VCaP (cell line): ENCODE measurements at regions not wholly inside any gene's neighbourhood (a gene's known extent, or its start where the extent isn't known, plus 50 kb on each side); places are given as distances from the start of the nearest gene placed in this dataset.

Experiments
- H3K27ac ChIP-seq: fragments of 450-650 bp; 2 replicates; pipeline ENCODE4 v1.5.1; 2017
- TF ChIP-seq, protein P1 (sequence below): fragments of 450-650 bp; conservative IDR thresholded peaks from 2 replicates; pipeline ENCODE4 v1.5.1; 2017; ENCODE audit warnings: mild to moderate bottlenecking, moderate library complexity

DNA sequence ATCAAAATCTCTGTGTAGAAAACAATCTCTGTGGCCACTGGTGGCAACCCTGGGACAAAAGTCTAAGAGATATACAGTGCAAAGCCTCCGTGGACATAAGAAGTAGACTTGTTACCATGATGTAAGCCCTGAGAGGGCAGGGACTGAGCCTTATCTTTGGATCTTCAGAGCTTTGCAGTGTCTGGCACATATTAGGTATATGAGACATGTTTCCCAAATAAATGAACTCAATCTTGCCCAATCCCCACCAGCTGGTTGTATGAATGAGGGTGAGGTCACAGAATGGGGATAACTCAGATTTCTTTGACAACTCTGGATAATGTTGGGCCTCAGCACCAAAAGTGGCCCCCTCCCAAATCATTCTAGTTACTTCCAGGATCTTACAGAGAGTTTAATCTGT, 511.4 kb upstream of the DIPK2B start:
- TF ChIP-seq, protein P1, sequence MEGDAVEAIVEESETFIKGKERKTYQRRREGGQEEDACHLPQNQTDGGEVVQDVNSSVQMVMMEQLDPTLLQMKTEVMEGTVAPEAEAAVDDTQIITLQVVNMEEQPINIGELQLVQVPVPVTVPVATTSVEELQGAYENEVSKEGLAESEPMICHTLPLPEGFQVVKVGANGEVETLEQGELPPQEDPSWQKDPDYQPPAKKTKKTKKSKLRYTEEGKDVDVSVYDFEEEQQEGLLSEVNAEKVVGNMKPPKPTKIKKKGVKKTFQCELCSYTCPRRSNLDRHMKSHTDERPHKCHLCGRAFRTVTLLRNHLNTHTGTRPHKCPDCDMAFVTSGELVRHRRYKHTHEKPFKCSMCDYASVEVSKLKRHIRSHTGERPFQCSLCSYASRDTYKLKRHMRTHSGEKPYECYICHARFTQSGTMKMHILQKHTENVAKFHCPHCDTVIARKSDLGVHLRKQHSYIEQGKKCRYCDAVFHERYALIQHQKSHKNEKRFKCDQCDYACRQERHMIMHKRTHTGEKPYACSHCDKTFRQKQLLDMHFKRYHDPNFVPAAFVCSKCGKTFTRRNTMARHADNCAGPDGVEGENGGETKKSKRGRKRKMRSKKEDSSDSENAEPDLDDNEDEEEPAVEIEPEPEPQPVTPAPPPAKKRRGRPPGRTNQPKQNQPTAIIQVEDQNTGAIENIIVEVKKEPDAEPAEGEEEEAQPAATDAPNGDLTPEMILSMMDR, result no peak
- H3K27ac ChIP-seq, result no peak overlapping the region

DNA sequence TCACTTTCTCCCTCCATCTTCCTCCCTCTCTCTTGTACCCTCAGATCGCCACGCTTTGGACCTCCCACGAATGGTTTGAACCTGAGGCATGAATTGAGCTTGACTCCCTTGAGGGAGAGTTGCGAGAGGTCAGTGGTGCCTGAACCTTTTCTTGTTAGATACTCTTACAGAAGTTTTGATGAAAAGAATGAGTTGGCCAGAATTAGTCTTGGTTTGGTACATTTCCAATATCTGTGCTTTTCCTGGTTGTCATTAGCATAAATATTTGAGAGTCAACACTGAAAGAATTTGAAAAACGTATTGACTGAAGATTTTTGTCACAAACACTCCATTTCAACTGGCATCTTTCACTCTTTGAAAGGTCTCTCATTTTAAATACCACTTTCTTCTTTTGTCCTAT, 510.6 kb upstream of the DIPK2B start:
- H3K27ac ChIP-seq, result no peak overlapping the region

DNA sequence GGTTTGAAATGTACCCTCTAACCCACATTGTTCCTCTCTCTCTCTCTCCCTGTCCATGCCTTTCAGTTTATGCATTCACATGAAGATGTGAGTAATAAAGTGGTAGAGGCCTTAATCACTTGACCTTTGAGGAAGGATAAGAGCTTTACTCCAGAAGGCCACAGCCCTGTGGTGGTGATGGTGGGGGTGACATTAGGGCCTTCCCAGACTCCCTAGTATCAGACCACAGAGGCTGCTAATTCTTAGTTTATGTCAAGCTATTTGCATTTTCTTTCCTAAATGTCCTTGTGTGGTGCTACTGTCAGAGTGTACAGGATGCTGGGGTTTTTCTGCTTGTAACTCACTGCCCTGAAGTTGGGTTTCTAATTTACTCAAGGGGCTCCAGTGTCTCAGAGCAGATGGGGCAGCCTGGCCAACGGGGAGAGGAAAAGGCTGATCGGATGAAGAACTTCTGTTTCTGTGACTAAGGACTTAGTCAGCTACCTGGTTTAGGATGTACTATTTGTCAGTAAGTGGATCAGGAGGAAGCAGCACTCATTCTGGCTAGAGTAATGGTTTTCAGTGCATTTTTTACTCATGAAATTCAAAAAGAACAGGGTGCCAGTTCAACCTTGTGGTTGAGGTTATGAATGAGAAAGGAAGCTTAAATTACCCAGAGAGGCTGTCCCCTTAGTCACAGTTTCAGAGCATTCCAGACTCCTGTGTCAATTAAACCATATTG, 509.6 kb upstream of the DIPK2B start:
- H3K27ac ChIP-seq, result no peak overlapping the region
- TF ChIP-seq, protein P1, result no peak

More for the DNA sequence above, 510.6 kb upstream of the DIPK2B start:
- TF ChIP-seq, protein P1, result no peak

DNA sequence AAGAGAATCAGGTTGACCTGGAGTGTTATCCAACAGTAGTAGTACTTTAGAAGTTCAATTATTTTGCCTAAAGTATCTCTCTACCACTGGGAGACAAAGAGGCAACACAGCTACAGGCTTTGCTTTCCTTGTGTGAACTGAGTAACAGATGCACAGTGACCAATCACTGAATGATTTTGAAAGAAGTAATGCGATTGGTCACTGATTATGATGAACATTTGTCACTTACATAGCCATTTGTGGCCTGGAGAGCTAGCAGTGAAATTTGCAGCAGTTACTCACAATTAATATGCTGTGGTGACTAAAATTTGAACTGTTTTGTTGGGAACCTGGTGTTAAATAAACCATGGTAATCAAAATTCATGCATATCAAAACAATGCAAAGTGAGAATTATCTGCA, 508.7 kb upstream of the DIPK2B start:
- no peak overlapping the region for H3K27ac ChIP-seq

DNA sequence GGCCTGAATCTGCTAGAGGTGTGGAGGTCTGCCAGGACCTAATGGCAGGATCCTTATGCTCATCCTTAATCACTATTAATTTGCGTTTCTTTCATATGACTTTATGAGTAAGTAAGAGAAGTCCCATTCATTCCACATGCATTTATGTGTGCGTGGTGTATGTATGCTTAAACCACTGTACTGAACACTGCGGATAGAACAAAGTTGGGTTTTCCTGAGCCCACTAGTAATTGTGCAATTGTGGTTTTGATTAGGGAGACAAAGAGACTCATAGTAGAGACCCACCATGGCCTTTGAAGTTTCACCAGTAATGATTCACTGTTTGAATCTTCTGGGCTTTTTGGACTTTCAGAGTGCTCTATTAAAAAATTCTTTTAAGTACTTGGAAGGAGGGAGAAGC, 498.5 kb upstream of the DIPK2B start:
- TF ChIP-seq, protein P1, result no peak
- no peak overlapping the region for H3K27ac ChIP-seq

More for the DNA sequence above, 508.7 kb upstream of the DIPK2B start:
- TF ChIP-seq, protein P1, result no peak

DNA sequence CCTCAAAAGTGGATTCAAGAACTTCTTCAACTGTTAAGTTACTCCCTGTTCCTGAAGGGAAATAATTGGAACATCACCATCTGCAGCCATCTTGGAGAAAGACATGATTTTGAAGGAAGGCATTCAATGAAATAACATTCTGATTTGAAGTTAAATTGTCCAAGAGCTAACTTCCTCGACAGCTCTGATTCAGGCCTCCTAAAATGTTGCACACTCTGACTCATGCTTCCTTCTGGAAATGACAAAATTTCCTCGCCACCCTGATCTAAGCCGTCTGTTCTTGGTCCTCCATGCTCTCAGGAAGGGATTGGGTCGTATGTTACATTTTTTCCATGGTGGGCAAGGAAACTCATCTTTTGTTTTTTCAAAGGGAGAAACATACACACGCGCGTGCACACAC, 496.9 kb upstream of the DIPK2B start:
- TF ChIP-seq, protein P1, result no peak
- no peak overlapping the region for H3K27ac ChIP-seq

DNA sequence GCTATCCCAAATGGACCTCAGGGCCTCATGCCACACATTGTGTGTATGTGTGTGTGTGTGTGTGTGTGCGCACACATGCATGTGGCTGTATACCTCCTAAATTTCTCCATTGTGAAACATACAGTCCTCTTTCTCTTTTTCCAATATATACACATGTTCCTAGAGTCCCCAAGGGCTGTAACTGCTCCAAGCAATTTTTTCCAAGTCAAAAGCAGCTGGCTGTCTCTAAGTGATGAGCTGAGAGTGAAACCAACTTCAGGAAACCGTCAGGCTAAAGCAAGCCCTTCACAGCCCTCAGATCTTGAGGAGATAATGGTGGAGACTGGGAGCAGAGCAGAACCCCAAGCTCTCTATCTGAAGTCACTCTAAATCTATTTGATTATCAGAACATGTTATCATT, 496.1 kb upstream of the DIPK2B start:
- H3K27ac ChIP-seq, result no peak overlapping the region
- TF ChIP-seq, protein P1, result no peak
